Left renal cortex interstitium (tissue), 4 donors: ENCODE measurements at regions not wholly inside any gene's neighbourhood (a gene's known extent, or its start where the extent isn't known, plus 50 kb on each side); places are given as distances from the start of the nearest gene placed in this dataset.
"Not testable (repeated sequence)": the region's sequence is repeated elsewhere in the genome, so short reads cannot be mapped to it uniquely, and the experiment has no call there.

Experiments
- DNase-seq, 4 donors: peaks; one replicate each; pipeline ENCODE4 v3.0.0-alpha.2; 2013; ENCODE audit warnings: low read depth in 4 of 4, low spot score in 2 of 4, missing footprints in 1 of 4

GRCh38 chr4:188904617-188905016 is 765.4 kb downstream of the TRIML1 start:
- DNase-seq: no peak

- no peak for DNase-seq
Measured at GRCh38 chr4:188905248-188905647, 766.0 kb downstream of the TRIML1 start.

GRCh38 chr4:188911199-188911598 is 772.0 kb downstream of the TRIML1 start:
- DNase-seq: no peak

GRCh38 chr4:188911707-188912106 is 772.5 kb downstream of the TRIML1 start:
- DNase-seq: no peak

DNA sequence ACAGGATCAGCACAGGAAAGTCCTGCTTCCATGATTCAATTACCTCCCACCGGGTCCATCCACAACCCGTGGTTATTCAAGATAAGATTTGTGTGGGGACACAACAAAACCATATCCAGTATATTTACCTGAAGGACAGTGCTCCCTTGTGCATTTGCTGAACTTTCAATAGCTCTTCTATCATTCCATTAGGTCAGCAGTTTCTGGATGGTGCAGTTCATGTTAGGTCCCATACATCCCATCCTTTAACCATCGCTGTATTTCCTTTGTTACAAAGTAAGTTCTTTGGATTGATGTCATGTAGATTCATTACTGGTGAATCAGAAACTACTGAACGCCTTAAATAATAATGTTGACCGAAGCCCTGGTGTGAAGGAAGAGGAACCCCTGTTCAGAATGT is 775.9 kb downstream of the TRIML1 start:
- DNase-seq: no peak

DNA sequence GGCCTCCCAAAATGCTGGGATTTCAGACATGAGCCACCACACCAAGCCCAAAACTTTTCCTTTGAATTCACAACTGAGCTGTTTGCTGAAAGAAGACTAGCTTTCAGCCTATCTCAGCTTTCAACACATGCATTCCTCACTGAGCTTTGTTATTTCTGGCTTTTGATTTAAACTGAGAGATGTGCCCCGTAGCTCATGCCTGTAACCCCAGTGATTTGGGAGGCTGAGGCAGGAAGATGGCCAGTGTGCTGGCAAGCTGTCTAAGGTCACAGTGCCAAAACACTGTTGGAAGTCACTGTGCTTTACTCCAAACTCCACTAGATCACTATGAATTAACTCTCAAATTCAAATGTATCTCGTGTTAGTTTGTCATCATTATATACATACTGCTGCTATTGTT is 779.5 kb downstream of the TRIML1 start:
- DNase-seq: no peak

DNA sequence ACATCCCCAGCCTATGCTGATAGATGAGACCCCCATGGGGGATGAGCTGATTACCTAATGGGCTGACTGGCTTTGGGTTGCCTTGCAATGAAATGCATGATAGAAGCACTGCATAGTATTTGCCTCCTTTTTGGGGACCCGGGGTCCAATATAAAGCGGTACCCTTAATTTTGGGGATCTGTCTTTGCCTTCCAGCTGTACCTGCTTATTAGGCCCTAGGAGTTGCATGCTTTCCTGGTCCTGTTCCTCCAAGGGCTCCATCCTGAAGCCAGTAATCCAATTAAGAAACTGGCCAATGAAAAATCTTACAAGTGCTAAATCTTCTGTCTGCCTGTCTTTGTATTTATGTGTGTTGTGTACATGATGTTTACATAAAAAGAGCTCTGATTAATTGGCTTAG is 791.6 kb downstream of the TRIML1 start:
- DNase-seq: no peak

GRCh38 chr4:188934320-188934962 is 795.2 kb downstream of the TRIML1 start:
- no peak for DNase-seq

- no peak for DNase-seq
Measured at GRCh38 chr4:188941524-188942119, 802.4 kb downstream of the TRIML1 start.

DNA sequence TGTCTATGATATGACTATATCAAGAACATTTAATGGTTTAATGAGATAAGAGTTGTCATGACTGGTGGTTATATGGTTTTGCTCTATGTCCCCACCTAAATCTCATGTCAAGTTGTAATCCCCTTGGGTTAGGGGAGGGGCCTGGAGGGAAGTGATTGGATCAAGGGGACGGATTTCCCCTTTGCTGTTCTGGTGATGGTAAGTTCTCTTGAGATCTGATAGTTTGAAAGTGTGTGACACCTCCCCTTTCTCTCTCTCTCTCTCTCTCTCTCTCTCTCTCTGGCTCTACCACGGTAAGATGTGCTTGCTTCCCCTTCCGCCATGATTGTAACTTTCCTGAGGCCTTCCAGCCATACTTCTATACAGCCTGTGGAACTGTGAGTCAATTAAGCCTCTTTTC is 803.4 kb downstream of the TRIML1 start:
- no peak for DNase-seq

DNA sequence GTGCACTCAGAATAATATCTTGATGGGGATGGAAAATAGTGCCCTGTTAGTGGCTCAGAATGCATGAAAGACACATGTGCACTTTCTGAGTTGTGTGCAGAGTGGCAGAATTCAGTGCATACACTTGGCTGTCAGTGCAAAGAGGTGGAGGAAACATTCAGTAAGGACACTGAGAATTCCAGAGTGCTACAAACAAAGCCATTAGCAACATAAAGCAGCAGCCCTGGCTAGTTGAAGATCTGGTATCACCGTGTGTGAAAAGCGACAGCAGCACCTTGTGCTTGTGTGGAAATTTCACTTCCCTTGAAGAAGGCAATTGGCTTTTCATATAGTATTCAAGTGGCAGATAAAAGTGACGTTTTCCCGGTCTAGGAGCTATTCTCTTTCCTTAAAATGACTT is 810.4 kb downstream of the TRIML1 start:
- no peak for DNase-seq

GRCh38 chr4:188955066-188955465 is 815.8 kb downstream of the TRIML1 start:
- DNase-seq: no peak

DNA sequence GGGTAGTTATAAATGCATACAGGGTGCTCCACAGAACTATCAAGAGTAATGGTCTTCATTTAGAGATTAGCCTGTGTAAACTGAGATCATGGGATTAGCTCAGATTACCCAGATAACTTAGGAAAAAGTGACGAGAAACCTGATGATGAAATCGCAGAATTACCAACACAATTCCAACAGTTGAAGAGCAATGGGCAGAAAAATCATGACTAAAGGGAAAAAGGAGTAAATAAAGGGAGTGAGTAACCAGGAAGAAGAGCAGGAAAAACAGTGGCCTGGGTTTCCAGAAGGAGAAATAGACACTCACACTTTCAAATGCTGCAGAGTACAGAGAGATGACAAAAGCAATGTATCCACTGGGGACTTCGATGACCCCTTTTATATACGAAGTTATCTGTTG is 817.3 kb downstream of the TRIML1 start:
- DNase-seq: no peak

- no peak for DNase-seq
Measured at GRCh38 chr4:188958346-188958745, 819.1 kb downstream of the TRIML1 start.

GRCh38 chr4:188959424-188959823 is 820.2 kb downstream of the TRIML1 start:
- no peak for DNase-seq

- DNase-seq: no peak
Measured at GRCh38 chr4:188960411-188961093, 821.3 kb downstream of the TRIML1 start.

DNA sequence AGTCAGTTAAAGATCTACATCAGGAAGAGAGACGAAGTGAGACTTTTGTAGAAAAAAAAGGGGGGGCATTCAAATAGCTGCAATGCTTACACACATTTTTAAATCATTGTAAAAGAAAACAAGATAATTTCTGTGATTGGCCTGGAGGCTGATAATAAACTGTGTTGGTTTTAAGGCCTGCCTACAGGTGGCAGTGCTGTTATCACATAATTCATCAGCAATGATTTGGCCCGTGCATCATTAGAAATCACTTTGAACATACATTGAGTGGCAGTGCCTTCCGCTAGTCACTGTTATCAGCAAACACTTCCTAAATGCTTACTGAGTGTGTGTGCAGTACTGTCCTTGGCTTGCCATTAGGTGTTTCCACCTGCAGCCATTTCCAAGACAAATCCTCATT is 831.9 kb downstream of the TRIML1 start:
- no peak for DNase-seq

DNA sequence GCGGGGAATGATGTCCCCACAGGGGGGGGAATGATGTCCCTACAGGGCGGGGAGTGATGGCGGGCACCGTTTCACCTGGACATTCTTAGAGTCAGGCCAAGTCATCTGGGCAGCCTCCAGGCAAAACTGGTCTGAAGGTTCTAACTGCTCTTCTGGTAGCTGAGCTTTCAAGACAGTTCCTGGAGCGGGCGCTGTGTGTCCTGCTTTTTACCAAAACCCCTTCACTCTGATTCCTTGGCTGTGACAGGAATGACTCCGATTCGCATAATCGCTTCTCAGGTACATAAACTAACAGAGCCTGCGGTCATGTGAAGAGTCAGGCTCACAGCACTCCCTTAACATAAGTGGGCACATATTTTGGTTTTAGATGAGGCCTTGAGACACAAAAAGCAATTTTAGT is 836.0 kb downstream of the TRIML1 start:
- no peak for DNase-seq

GRCh38 chr4:188976644-188977115 is 837.4 kb downstream of the TRIML1 start:
- DNase-seq: peak in 1 of 4 donors; percentile 23

GRCh38 chr4:188977232-188977631 is 838.0 kb downstream of the TRIML1 start:
- DNase-seq: not testable (repeated sequence)

DNA sequence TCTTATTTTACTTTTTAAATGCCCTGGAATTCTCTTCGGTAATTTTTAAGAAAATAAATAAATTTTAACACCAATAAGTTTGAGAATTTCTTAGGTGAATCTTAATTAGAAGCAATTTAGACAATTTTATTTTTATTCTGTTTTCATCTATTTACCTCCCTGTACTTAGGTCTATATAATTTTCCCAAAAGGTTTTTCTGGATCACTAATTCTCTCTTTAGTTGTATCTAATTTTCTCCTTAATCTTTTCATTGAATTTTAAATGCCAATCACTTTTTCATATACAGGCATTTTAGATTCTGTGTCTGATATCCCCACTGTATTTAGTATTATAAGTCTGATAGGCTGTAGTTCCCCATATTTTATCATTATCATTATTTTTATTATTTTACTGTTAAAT is 845.3 kb downstream of the TRIML1 start:
- no peak for DNase-seq

GRCh38 chr4:188986271-188986689 is 847.0 kb downstream of the TRIML1 start:
- DNase-seq: no peak
